ENCODE measurements at regions not wholly inside any gene's neighbourhood (a gene's known extent, or its start where the extent isn't known, plus 50 kb on each side); places are given as distances from the start of the nearest gene placed in this dataset.
A peak's percentile ranks its signal among the peaks of the same experiment; 100 is the strongest.

GRCh38 chr2:228417956-228418355, 236.5 kb upstream of the SPHKAP start:
- Histone ChIP-seq H3K4me1 (ENCODE audit: insufficient read depth, low read length) (peaks cover 19% of the 10 kb centered on the region), H3K9me2 (replicated peaks; ENCODE audit: low read length) (no peaks in the 10 kb centered on the region), H3K27ac (ENCODE audit: low read length) (peak overlapping the region; percentile 76), H3K9me3 (ENCODE audit: low read length) (no peaks in the 10 kb centered on the region), H4K20me1 (ENCODE audit: low read length) (no peaks in the 10 kb centered on the region), H3K36me3 (ENCODE audit: low read depth, low read length) (no peaks in the 10 kb centered on the region), H3K4me2 (ENCODE audit: low read length) (peak overlapping the region; percentile 64), H3K27me3 (ENCODE audit: low read length) (no peaks in the 10 kb centered on the region), H3K9ac (ENCODE audit: low read length) (peak overlapping the region; percentile 25; the same call in 1 of the 2 replicates), H3K79me2 (ENCODE audit: low read length) (no peaks in the 10 kb centered on the region), H3K4me3 (ENCODE audit: low read length) (peak overlapping the region; percentile 28; the same call in 1 of the 2 replicates), H2AFZ (ENCODE audit: low read length) (peak overlapping the region; percentile 48), H3F3A (ENCODE audit: low read length, unreplicated experiment) (peaks cover 4% of the 10 kb centered on the region)
- TF ChIP-seq EZH2 (IDR thresholded peaks at IDR 0.05; ENCODE audit: low read length, unreplicated experiment) (no peak), CTCF (conservative IDR thresholded peaks at IDR 0.05; ENCODE audit: low read depth, low read length) (no peak), EZH2phosphoT487 (IDR thresholded peaks at IDR 0.05; ENCODE audit: borderline replicate concordance, low read length) (no peak)
- no peak for DNase-seq
- intact Hi-C loops (cut with micrococcal nuclease), result no loop called here
- peak; percentile 35; the same call in 1 of the 2 replicates for ATAC-seq
- no TSS peak for BruUV-seq (replicated peaks)
- CTCF ChIA-PET, result no interaction called here
- POLR2A ChIA-PET (ENCODE audit: unreplicated experiment), result interaction anchor here (0.7 kb wide), 1 partner anchor 176 kb away, joined by 3 read pairs; no protein-coding TSS in a partner anchor

GRCh38 chr2:228417526-228417925, 236.0 kb upstream of the SPHKAP start:
- Histone ChIP-seq H3K27ac (ENCODE audit: low read length) (peak overlapping the region; percentile 76), H3K9me2 (replicated peaks; ENCODE audit: low read length) (no peaks in the 10 kb centered on the region), H3F3A (ENCODE audit: low read length, unreplicated experiment) (peaks cover 4% of the 10 kb centered on the region), H4K20me1 (ENCODE audit: low read length) (no peaks in the 10 kb centered on the region), H3K79me2 (ENCODE audit: low read length) (no peaks in the 10 kb centered on the region), H3K9me3 (ENCODE audit: low read length) (no peaks in the 10 kb centered on the region), H3K27me3 (ENCODE audit: low read length) (no peaks in the 10 kb centered on the region), H3K36me3 (ENCODE audit: low read depth, low read length) (no peaks in the 10 kb centered on the region), H2AFZ (ENCODE audit: low read length) (peak overlapping the region; percentile 48; the same call in 1 of the 2 replicates), H3K4me1 (ENCODE audit: insufficient read depth, low read length) (peaks cover 19% of the 10 kb centered on the region), H3K4me3 (ENCODE audit: low read length) (peak overlapping the region; percentile 28; the same call in 1 of the 2 replicates), H3K4me2 (ENCODE audit: low read length) (peak overlapping the region; percentile 64), H3K9ac (ENCODE audit: low read length) (peak overlapping the region; percentile 25; the same call in 1 of the 2 replicates)
- intact Hi-C loops (cut with micrococcal nuclease), result no loop called here
- ATAC-seq (peak; percentile 99), DNase-seq (peak; percentile 85)
- CTCF ChIA-PET, result no interaction called here
- POLR2A ChIA-PET (ENCODE audit: unreplicated experiment), result interaction anchor here (0.7 kb wide), 1 partner anchor 176 kb away, joined by 3 read pairs; no protein-coding TSS in a partner anchor
- no TSS peak for BruUV-seq (replicated peaks)
- TF ChIP-seq EZH2 (IDR thresholded peaks at IDR 0.05; ENCODE audit: low read length, unreplicated experiment) (no peak), EZH2phosphoT487 (IDR thresholded peaks at IDR 0.05; ENCODE audit: borderline replicate concordance, low read length) (no peak), CTCF (conservative IDR thresholded peaks at IDR 0.05; ENCODE audit: low read depth, low read length) (no peak)

GRCh38 chr2:228410061-228410460, 228.6 kb upstream of the SPHKAP start:
- no peak for TF ChIP-seq EZH2 (IDR thresholded peaks at IDR 0.05; ENCODE audit: low read length, unreplicated experiment)
- DNase-seq (no peak), ATAC-seq (no peak)
- Histone ChIP-seq H3K4me1 (ENCODE audit: insufficient read depth, low read length) (peaks cover 15% of the 10 kb centered on the region), H3K79me2 (ENCODE audit: low read length) (no peaks in the 10 kb centered on the region), H2AFZ (ENCODE audit: low read length) (no peak overlapping the region), H4K20me1 (ENCODE audit: low read length) (no peaks in the 10 kb centered on the region), H3K4me3 (ENCODE audit: low read length) (no peak overlapping the region), H3K27me3 (ENCODE audit: low read length) (no peaks in the 10 kb centered on the region), H3F3A (ENCODE audit: low read length, unreplicated experiment) (no peaks in the 10 kb centered on the region), H3K9ac (ENCODE audit: low read length) (no peak overlapping the region), H3K9me3 (ENCODE audit: low read length) (no peaks in the 10 kb centered on the region), H3K36me3 (ENCODE audit: low read depth, low read length) (no peaks in the 10 kb centered on the region), H3K9me2 (replicated peaks; ENCODE audit: low read length) (no peaks in the 10 kb centered on the region), H3K27ac (ENCODE audit: low read length) (no peak overlapping the region), H3K4me2 (ENCODE audit: low read length) (no peak overlapping the region)
- ChIA-PET CTCF (no interaction called here), POLR2A (ENCODE audit: unreplicated experiment) (no interaction called here)
- no TSS peak for BruUV-seq (replicated peaks)
- intact Hi-C loops (cut with micrococcal nuclease), result no loop called here
